GM13976 (cell line): ENCODE measurements at regions not wholly inside any gene's neighbourhood (a gene's known extent, or its start where the extent isn't known, plus 50 kb on each side); places are given as distances from the start of the nearest gene placed in this dataset.

Experiments
- DNase-seq: peaks from one replicate; pipeline ENCODE4 v3.0.0; 2012; ENCODE audit warnings: low spot score
- CTCF ChIP-seq: IDR thresholded peaks from 2 replicates; pipeline ENCODE4 v1.5.1; 2012; ENCODE audit warnings: borderline replicate concordance, mild to moderate bottlenecking; ENCODE audit not compliant: insufficient read depth; ENCODE audit errors: extremely low read depth, missing control alignments, control extremely low read depth
- in situ Hi-C: fragments of 300-500 bp; cut with MboI; formaldehyde crosslinking; loops from one replicate; pipeline ENCODE4 v1.12.0; 2022; ENCODE audit warnings: low sequenced_read_pairs, mixed read lengths, inconsistent platforms; ENCODE audit not compliant: unreplicated experiment

GRCh38 chr18:68427951-68428401, 286.9 kb downstream of the TMX3 start:
- DNase-seq: no peak
- no peak for TF ChIP-seq CTCF
- in situ Hi-C loops: no loop called here

GRCh38 chr18:68426731-68427315, 288.1 kb downstream of the TMX3 start:
- no peak for DNase-seq
- no peak for TF ChIP-seq CTCF
- in situ Hi-C loops: no loop called here

GRCh38 chr18:68418881-68419280, 296.0 kb downstream of the TMX3 start:
- no peak for DNase-seq
- in situ Hi-C loops: no loop called here
- no peak for TF ChIP-seq CTCF

GRCh38 chr18:68418226-68418868, 296.6 kb downstream of the TMX3 start:
- DNase-seq: no peak
- in situ Hi-C loops: no loop called here
- no peak for TF ChIP-seq CTCF

GRCh38 chr18:68417826-68418225, 297.1 kb downstream of the TMX3 start:
- no peak for DNase-seq
- in situ Hi-C loops: no loop called here
- TF ChIP-seq CTCF: no peak

- TF ChIP-seq CTCF: no peak
- in situ Hi-C loops: no loop called here
- DNase-seq: no peak
Observed at GRCh38 chr18:68417166-68417799, 297.6 kb downstream of the TMX3 start.

GRCh38 chr18:68414407-68414806, 300.5 kb downstream of the TMX3 start:
- in situ Hi-C loops: no loop called here
- TF ChIP-seq CTCF: no peak
- no peak for DNase-seq
